ENCODE measurements at regions not wholly inside any gene's neighbourhood (a gene's known extent, or its start where the extent isn't known, plus 50 kb on each side); places are given as distances from the start of the nearest gene placed in this dataset.

DNA sequence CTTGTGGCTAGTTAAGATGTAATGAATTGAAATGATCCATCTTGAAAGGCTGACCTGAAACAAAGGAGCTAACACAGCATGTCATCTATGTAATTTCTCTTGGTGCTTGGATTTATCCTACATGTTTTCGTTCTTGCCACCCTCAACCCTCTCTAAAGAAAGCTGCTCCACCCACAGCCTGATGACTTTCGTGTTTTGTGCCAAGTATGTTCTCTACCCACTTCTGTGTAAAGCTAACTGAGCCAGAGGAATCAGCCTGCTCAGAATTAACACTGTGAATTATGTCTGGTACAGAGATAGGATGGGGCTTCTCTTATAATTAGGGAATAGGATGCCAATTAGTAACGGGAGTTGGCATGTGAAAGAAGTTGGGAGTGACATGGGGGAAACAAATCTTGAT lies 67.9 kb upstream of the MLIP start:
- no peaks in the 10 kb centered on the region for H3K36me3 ChIP-seq
- WGBS, 2 donors, result 70 to 79% methylated on average over 3 of the region's 3 CpGs
- no peak overlapping the region for H3K4me3 ChIP-seq
- TF ChIP-seq EP300 (IDR thresholded peaks at IDR 0.05), result no peak
- TF ChIP-seq, protein P1, sequence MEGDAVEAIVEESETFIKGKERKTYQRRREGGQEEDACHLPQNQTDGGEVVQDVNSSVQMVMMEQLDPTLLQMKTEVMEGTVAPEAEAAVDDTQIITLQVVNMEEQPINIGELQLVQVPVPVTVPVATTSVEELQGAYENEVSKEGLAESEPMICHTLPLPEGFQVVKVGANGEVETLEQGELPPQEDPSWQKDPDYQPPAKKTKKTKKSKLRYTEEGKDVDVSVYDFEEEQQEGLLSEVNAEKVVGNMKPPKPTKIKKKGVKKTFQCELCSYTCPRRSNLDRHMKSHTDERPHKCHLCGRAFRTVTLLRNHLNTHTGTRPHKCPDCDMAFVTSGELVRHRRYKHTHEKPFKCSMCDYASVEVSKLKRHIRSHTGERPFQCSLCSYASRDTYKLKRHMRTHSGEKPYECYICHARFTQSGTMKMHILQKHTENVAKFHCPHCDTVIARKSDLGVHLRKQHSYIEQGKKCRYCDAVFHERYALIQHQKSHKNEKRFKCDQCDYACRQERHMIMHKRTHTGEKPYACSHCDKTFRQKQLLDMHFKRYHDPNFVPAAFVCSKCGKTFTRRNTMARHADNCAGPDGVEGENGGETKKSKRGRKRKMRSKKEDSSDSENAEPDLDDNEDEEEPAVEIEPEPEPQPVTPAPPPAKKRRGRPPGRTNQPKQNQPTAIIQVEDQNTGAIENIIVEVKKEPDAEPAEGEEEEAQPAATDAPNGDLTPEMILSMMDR (IDR thresholded peaks at IDR 0.05), result no peak
- no peak for TF ChIP-seq POLR2A (IDR thresholded peaks at IDR 0.05)
- TF ChIP-seq POLR2AphosphoS5 (IDR thresholded peaks at IDR 0.05), result no peak
- H3K27ac ChIP-seq, result no peak overlapping the region
- intact Hi-C loops (cut with DNase I), result no loop called here
- H3K9me3 ChIP-seq, result no peaks in the 10 kb centered on the region
- no peaks in the 10 kb centered on the region for H3K4me1 ChIP-seq
- no peaks in the 10 kb centered on the region for H3K27me3 ChIP-seq
- no peak for DNase-seq

DNA sequence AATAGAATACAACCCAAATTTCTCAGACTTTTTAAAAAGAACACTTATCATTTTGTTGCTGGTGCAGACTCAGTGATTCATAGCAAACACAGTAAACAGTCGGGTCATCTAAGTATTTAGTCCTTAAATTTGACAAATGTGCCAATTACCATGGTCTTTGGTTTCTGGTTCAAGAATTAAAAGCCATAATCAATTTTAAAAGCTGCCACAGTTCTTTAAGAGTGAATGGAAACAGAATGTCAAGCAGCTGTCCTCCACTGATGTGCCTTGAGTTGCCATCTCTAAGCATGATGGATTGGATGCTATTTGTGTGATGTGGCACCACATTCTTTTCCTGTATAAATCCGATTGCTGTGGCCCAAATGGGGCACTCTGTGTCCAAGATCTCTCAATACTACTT lies 67.2 kb upstream of the MLIP start:
- no peaks in the 10 kb centered on the region for H3K27me3 ChIP-seq
- intact Hi-C loops (cut with DNase I), result no loop called here
- H3K9me3 ChIP-seq, result no peaks in the 10 kb centered on the region
- DNase-seq, result no peak
- H3K4me1 ChIP-seq, result no peaks in the 10 kb centered on the region
- H3K4me3 ChIP-seq, result no peak overlapping the region
- TF ChIP-seq, protein P1 (IDR thresholded peaks at IDR 0.05), result no peak
- TF ChIP-seq EP300 (IDR thresholded peaks at IDR 0.05) (no peak), POLR2AphosphoS5 (IDR thresholded peaks at IDR 0.05) (no peak), POLR2A (IDR thresholded peaks at IDR 0.05) (no peak)
- H3K36me3 ChIP-seq, result no peaks in the 10 kb centered on the region
- no peak overlapping the region for H3K27ac ChIP-seq
- 83 to 84% methylated on average over 2 of the region's 2 CpGs for whole genome bisulfite sequencing, 2 donors

DNA sequence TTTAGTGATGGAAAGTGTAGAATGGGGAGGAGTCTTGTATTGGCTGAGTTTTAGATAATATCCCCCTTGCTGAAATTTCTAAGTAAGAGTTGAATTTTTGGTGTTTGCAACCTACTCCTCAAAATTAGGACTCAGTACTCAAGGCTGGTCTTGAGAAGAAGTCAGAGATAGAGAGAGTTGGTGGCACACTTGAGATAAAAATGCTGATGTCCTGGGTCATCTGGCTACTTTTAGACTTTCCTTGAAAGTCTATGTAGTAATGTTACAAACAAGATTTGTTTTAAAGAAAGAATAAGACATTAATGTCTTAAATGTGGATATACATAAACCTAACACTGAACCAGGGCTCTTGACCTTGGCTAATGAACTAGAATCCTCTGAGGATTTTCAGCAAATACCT lies 62.5 kb upstream of the MLIP start:
- Histone ChIP-seq H3K9me3 (no peaks in the 10 kb centered on the region), H3K4me1 (peaks cover 0 to 8% (median 2%) of the 10 kb centered on the region in 4 donors), H3K27ac (no peak overlapping the region), H3K4me3 (no peak overlapping the region), H3K27me3 (no peaks in the 10 kb centered on the region), H3K36me3 (no peaks in the 10 kb centered on the region)
- intact Hi-C loops (cut with DNase I), result no loop called here
- TF ChIP-seq POLR2AphosphoS5 (IDR thresholded peaks at IDR 0.05) (no peak), POLR2A (IDR thresholded peaks at IDR 0.05) (no peak), EP300 (IDR thresholded peaks at IDR 0.05) (no peak)
- TF ChIP-seq, protein P1 (IDR thresholded peaks at IDR 0.05), result no peak
- no peak for DNase-seq

DNA sequence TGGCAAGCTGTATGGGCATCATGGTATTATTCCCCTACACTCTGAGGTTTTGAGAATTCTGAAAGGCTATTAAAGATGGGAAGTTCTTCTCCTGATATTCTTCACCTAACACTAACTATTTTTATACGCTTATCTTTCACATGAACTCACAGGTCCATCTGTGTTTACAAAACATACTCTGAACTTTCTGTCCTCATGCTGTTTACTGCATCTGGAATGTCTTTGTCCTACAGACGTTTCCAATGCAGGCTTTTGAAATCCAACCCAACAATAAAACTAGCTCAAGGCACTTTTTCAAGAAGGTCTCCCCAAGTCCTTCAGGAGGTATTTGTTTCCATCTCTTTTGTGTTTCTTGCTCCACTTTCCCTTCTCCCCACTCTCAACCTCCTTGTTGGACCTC lies 60.5 kb upstream of the MLIP start:
- Histone ChIP-seq H3K27ac (no peak overlapping the region), H3K36me3 (no peaks in the 10 kb centered on the region), H3K4me1 (peaks cover 0 to 16% (median 3%) of the 10 kb centered on the region in 4 donors), H3K27me3 (no peaks in the 10 kb centered on the region), H3K4me3 (no peak overlapping the region), H3K9me3 (no peaks in the 10 kb centered on the region)
- WGBS, 2 donors, result 45 to 56% methylated on average over 2 of the region's 2 CpGs
- no peak for DNase-seq
- no peak for TF ChIP-seq EP300 (IDR thresholded peaks at IDR 0.05)
- TF ChIP-seq POLR2A (IDR thresholded peaks at IDR 0.05), result no peak
- no peak for TF ChIP-seq POLR2AphosphoS5 (IDR thresholded peaks at IDR 0.05)
- intact Hi-C loops (cut with DNase I), result no loop called here

DNA sequence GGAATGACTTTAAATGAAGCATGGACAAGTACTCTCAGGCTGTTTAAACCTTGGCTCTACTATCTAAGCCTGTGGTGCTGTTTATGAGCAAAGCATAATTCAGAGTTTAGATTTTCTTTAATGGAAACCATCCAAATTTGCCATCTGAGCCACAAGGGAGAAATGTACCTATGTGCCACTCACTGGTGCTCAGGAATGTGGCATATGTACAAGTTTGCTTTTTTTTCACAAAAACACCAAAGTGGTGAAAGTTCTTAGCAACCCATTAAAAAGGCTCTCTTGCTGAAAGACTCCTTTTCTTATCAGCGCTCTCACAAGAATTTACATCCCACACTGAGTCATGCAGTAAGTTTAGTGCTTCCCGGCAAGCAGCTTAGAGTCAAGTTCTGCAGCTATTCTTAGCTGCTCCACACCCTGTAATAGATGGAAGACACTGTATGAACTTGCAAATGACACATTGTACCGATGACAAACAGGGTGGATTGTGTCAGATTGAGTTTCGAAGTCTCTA lies 57.3 kb upstream of the MLIP start:
- H3K27me3 ChIP-seq, result no peaks in the 10 kb centered on the region
- no peak for DNase-seq
- peak overlapping the region in 3 of 4 donors; percentile 12 to 49 (median 30) for H3K27ac ChIP-seq
- TF ChIP-seq POLR2AphosphoS5 (IDR thresholded peaks at IDR 0.05), result peak in 2 of 4 donors; percentile 35
- TF ChIP-seq, protein P1 (IDR thresholded peaks at IDR 0.05), result no peak
- peaks cover 0 to 24% (median 3%) of the 10 kb centered on the region in 4 donors for H3K4me1 ChIP-seq
- peak overlapping the region in 1 of 4 donors; percentile 11 for H3K4me3 ChIP-seq
- intact Hi-C loops (cut with DNase I), result no loop called here
- H3K9me3 ChIP-seq, result no peaks in the 10 kb centered on the region
- H3K36me3 ChIP-seq, result no peaks in the 10 kb centered on the region
- WGBS, 2 donors, result 7 to 46% methylated on average over 4 of the region's 4 CpGs
